ENCODE measurements at regions not wholly inside any gene's neighbourhood (a gene's known extent, or its start where the extent isn't known, plus 50 kb on each side); places are given as distances from the start of the nearest gene placed in this dataset.

DNA sequence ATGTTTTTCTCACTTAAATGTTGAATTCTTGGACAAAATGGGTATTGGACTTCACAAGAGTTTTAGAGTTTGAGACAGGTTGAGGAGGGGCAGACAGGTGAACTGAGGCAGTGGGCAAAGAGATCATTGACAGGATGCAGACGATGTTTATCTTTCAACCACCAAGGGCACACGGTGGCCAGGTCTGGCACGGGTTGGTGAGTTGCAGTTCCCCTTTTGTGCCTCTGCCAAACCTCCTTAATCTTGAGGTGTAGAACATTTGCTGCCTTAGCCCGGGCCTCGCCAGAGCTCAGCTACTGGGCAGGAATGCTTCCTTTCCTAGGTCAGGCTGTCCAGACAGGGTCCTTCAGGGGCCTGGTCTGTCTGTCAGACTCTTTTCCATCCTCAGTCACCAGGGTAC, 567.4 kb upstream of the SOX9 start:
- CTCF ChIA-PET = interaction anchor here (0.6 kb wide), 1 partner anchor 72 kb away, joined by 8 read pairs; no protein-coding TSS in a partner anchor
- DNase-seq = no peak
- H3K27me3 ChIP-seq (ENCODE audit: insufficient read depth, low read depth) = no peaks in the 10 kb centered on the region
- H3K4me1 ChIP-seq (replicated peaks; ENCODE audit: insufficient read depth) = no peaks in the 10 kb centered on the region
- H3K27ac ChIP-seq = no peak overlapping the region
- intact Hi-C loops (cut with micrococcal nuclease; ENCODE audit: unreplicated experiment) = no loop called here
- BruUV-seq (replicated peaks) = no TSS peak
- no peak for TF ChIP-seq EZH2 (IDR thresholded peaks at IDR 0.05; ENCODE audit: low read depth)
- TF ChIP-seq, protein P1, sequence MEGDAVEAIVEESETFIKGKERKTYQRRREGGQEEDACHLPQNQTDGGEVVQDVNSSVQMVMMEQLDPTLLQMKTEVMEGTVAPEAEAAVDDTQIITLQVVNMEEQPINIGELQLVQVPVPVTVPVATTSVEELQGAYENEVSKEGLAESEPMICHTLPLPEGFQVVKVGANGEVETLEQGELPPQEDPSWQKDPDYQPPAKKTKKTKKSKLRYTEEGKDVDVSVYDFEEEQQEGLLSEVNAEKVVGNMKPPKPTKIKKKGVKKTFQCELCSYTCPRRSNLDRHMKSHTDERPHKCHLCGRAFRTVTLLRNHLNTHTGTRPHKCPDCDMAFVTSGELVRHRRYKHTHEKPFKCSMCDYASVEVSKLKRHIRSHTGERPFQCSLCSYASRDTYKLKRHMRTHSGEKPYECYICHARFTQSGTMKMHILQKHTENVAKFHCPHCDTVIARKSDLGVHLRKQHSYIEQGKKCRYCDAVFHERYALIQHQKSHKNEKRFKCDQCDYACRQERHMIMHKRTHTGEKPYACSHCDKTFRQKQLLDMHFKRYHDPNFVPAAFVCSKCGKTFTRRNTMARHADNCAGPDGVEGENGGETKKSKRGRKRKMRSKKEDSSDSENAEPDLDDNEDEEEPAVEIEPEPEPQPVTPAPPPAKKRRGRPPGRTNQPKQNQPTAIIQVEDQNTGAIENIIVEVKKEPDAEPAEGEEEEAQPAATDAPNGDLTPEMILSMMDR (conservative IDR thresholded peaks at IDR 0.05) = no peak
- POLR2A ChIA-PET (ENCODE audit: unreplicated experiment) = no interaction called here
- H3F3A ChIP-seq (ENCODE audit: insufficient read depth, low read depth) = no peaks in the 10 kb centered on the region
- H3K4me2 ChIP-seq = no peak overlapping the region
- no peaks in the 10 kb centered on the region for H3K79me2 ChIP-seq (ENCODE audit: low read depth)
- H3K36me3 ChIP-seq (ENCODE audit: low read depth) = no peaks in the 10 kb centered on the region
- H3K4me3 ChIP-seq = no peak overlapping the region
- no peaks in the 10 kb centered on the region for H3K9me3 ChIP-seq (ENCODE audit: insufficient read depth, low read depth)
- no peak overlapping the region for H2AFZ ChIP-seq
- H4K20me1 ChIP-seq (ENCODE audit: insufficient read depth) = no peaks in the 10 kb centered on the region
- H3K9me2 ChIP-seq (ENCODE audit: insufficient read depth) = no peaks in the 10 kb centered on the region

DNA sequence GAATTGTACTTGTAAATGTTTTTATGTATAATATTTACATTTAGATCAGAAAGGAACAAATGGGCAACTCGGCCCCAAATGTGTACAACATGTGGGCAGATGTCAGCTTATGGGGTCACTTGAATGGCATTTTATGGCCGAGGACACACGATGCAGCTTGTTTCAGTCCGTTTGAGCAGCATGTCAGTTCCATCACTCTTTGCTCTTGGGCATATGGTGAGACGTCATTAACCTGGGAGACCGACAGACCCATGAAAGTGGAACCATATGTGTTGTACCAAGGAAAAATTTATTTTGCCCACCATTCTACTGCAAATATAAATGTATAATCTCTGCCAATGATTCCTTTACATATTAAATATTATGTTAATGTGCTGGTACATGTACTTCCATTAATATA, 561.9 kb upstream of the SOX9 start:
- H3K79me2 ChIP-seq (ENCODE audit: low read depth) = no peaks in the 10 kb centered on the region
- no peaks in the 10 kb centered on the region for H3K9me2 ChIP-seq (ENCODE audit: insufficient read depth)
- H3K4me2 ChIP-seq = no peak overlapping the region
- no TSS peak for BruUV-seq (replicated peaks)
- no peaks in the 10 kb centered on the region for H3K36me3 ChIP-seq (ENCODE audit: low read depth)
- POLR2A ChIA-PET (ENCODE audit: unreplicated experiment) = no interaction called here
- H3F3A ChIP-seq (ENCODE audit: insufficient read depth, low read depth) = no peaks in the 10 kb centered on the region
- no peak for TF ChIP-seq EZH2 (IDR thresholded peaks at IDR 0.05; ENCODE audit: low read depth)
- TF ChIP-seq, protein P1 (conservative IDR thresholded peaks at IDR 0.05) = no peak
- H3K4me1 ChIP-seq (replicated peaks; ENCODE audit: insufficient read depth) = no peaks in the 10 kb centered on the region
- intact Hi-C loops (cut with micrococcal nuclease; ENCODE audit: unreplicated experiment) = no loop called here
- no peak overlapping the region for H3K4me3 ChIP-seq
- H3K27ac ChIP-seq = no peak overlapping the region
- H2AFZ ChIP-seq = no peak overlapping the region
- CTCF ChIA-PET = no interaction called here
- H3K9me3 ChIP-seq (ENCODE audit: insufficient read depth, low read depth) = no peaks in the 10 kb centered on the region
- no peaks in the 10 kb centered on the region for H4K20me1 ChIP-seq (ENCODE audit: insufficient read depth)
- DNase-seq = no peak
- no peaks in the 10 kb centered on the region for H3K27me3 ChIP-seq (ENCODE audit: insufficient read depth, low read depth)

DNA sequence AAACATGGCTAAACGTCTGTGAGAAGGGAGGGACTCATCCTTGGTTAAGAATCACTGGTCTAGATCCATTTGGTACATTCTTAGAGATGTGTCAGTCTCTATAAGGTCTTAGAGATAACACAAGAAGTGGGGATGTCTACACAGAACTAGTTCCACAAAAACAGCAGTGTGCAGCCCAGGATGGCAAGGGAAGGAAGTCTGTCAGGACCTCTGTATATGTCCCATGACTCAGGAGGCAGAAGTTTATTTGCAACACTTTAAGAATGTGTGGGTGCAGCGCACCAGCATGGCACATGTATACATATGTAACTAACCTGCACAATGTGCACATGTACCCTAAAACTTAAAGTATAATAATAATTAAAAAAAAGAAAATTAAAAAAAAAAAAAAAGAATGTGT, 548.5 kb upstream of the SOX9 start:
- CTCF ChIA-PET = no interaction called here
- Histone ChIP-seq H3K36me3 (ENCODE audit: low read depth) (no peaks in the 10 kb centered on the region), H3K27me3 (ENCODE audit: insufficient read depth, low read depth) (no peaks in the 10 kb centered on the region), H3K4me2 (no peak overlapping the region), H4K20me1 (ENCODE audit: insufficient read depth) (no peaks in the 10 kb centered on the region), H3K79me2 (ENCODE audit: low read depth) (no peaks in the 10 kb centered on the region), H2AFZ (no peak overlapping the region), H3F3A (ENCODE audit: insufficient read depth, low read depth) (no peaks in the 10 kb centered on the region), H3K9me3 (ENCODE audit: insufficient read depth, low read depth) (peaks cover 4% of the 10 kb centered on the region; the same call in 1 of the 2 replicates), H3K4me3 (no peak overlapping the region), H3K4me1 (replicated peaks; ENCODE audit: insufficient read depth) (no peaks in the 10 kb centered on the region), H3K27ac (no peak overlapping the region), H3K9me2 (ENCODE audit: insufficient read depth) (no peaks in the 10 kb centered on the region; the same call in 1 of the 2 replicates)
- intact Hi-C loops (cut with micrococcal nuclease; ENCODE audit: unreplicated experiment) = no loop called here
- POLR2A ChIA-PET (ENCODE audit: unreplicated experiment) = no interaction called here
- no peak for DNase-seq
- no TSS peak for BruUV-seq (replicated peaks)
- TF ChIP-seq EZH2 (IDR thresholded peaks at IDR 0.05; ENCODE audit: low read depth) = no peak
- TF ChIP-seq, protein P1 (conservative IDR thresholded peaks at IDR 0.05) = no peak

Data from PC-9 (cell line).